SU-DHL-6 (cell line): ENCODE measurements at regions not wholly inside any gene's neighbourhood (a gene's known extent, or its start where the extent isn't known, plus 50 kb on each side); places are given as distances from the start of the nearest gene placed in this dataset.

Experiments used
- H2AFZ ChIP-seq: fragments of 200-600 bp; sonication (generic); 2 replicates; pipeline ENCODE4 v1.6.1; 2014; ENCODE audit warnings: low read depth, mild to moderate bottlenecking, moderate library complexity, mixed read lengths, antibody characterized with exemption, low read length; ENCODE audit not compliant: severe bottlenecking
- H3F3A ChIP-seq: fragments of 200-600 bp; shearing (Covaris generic); 2 replicates; pipeline ENCODE4 v1.6.0; 2016; ENCODE audit warnings: antibody characterized with exemption, mild to moderate bottlenecking; ENCODE audit not compliant: insufficient read depth
- H3K27ac ChIP-seq: fragments of 200-600 bp; sonication (generic); 2 replicates; pipeline ENCODE4 v1.5.1; 2016; ENCODE audit warnings: low read depth, mild to moderate bottlenecking, low read length, moderate library complexity, mixed read lengths
- H3K27me3 ChIP-seq: fragments of 200-600 bp; sonication (generic), shearing (Covaris generic); 2 replicates; pipeline ENCODE4 v1.6.0; 2014; ENCODE audit warnings: mild to moderate bottlenecking, low read length
- H3K36me3 ChIP-seq: fragments of 200-600 bp; sonication (generic); 2 replicates; pipeline ENCODE4 v1.6.1; 2014; ENCODE audit warnings: mild to moderate bottlenecking, low read length, mixed read lengths
- H3K4me2 ChIP-seq: fragments of 300-600, 200-600 bp; shearing (Covaris generic), sonication (generic); 2 replicates; pipeline ENCODE4 v1.6.0; 2014; ENCODE audit warnings: low read length, low read depth, mild to moderate bottlenecking; ENCODE audit not compliant: poor library complexity, severe bottlenecking
- H3K4me3 ChIP-seq: fragments of 200-600 bp; sonication (generic); 2 replicates; pipeline ENCODE4 v1.5.1; 2014; ENCODE audit warnings: antibody characterized with exemption, low read length, mild to moderate bottlenecking, mixed read lengths; ENCODE audit not compliant: insufficient read depth, poor library complexity, severe bottlenecking
- H3K79me2 ChIP-seq: fragments of 200-600 bp; sonication (generic); 2 replicates; pipeline ENCODE4 v1.6.1; 2014; ENCODE audit warnings: mild to moderate bottlenecking, low read length, moderate library complexity; ENCODE audit not compliant: insufficient read depth
- H3K9ac ChIP-seq: fragments of 200-600 bp; sonication (generic); 2 replicates; pipeline ENCODE4 v1.7.0; 2014; ENCODE audit warnings: mild to moderate bottlenecking, low read length
- H3K9me2 ChIP-seq: fragments of 200-600 bp; sonication (generic); replicated peaks from 2 replicates; pipeline ENCODE4 v1.6.1; 2014; ENCODE audit warnings: low read length; ENCODE audit not compliant: insufficient read depth
- H3K9me3 ChIP-seq: fragments of 200-600 bp; sonication (generic); 2 replicates; pipeline ENCODE4 v1.6.1; 2014; ENCODE audit warnings: low read length, mixed read lengths; ENCODE audit not compliant: insufficient read depth
- H4K20me1 ChIP-seq: fragments of 200-600 bp; sonication (generic); 2 replicates; pipeline ENCODE4 v1.6.1; 2014; ENCODE audit warnings: low read depth, mild to moderate bottlenecking, antibody characterized with exemption, low read length, moderate library complexity, mixed read lengths
- EZH2phosphoT487 ChIP-seq: fragments of 200-600 bp; sonication (generic), shearing (Covaris generic); conservative IDR thresholded peaks from 2 replicates; pipeline ENCODE4 v1.6.1; 2018; ENCODE audit warnings: mild to moderate bottlenecking, antibody characterized with exemption, low read length, moderate library complexity, mixed read lengths
- TF ChIP-seq, protein P1 (sequence below): fragments of 200-600 bp; sonication (generic); IDR thresholded peaks from one replicate; pipeline ENCODE4 v1.5.1; 2017; ENCODE audit warnings: antibody characterized with exemption, mild to moderate bottlenecking, low read length, moderate library complexity; ENCODE audit not compliant: insufficient read depth, poor library complexity, severe bottlenecking

DNA sequence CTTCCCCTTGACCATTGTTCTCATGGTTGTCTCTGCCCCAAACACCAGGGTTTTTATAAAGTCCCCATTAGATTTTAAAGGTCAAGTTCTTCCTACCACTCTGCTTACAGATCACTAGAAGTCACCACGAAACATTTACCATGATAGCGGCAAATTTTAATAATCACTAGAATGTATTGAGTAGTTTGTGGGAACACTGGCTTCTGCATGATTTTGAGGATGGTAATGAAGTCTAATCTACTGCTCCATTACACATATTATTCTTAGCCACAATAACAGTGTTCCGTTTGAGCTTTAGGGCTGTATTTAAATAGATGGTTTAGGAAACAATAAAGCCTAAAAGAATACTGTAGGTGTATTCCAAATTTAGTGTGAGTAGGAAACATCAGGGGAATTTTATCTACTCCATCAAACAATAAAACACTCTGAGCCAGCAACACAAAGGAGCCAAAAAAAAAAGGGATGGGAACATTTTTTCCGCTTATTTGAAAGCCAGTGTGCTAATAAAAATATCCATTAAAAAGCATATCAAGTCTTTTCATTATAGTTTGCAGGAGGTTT lies 49.7 kb downstream of the KLF12 start:
- Histone ChIP-seq H3K27me3 (no peaks in the 10 kb centered on the region), H3K9me2 (no peaks in the 10 kb centered on the region), H3K9me3 (no peaks in the 10 kb centered on the region), H4K20me1 (0 out of 2 replicates have a peak, but pooled peaks cover 3% of the 10 kb centered on the region), H3K9ac (no peak overlapping the region), H3F3A (no peaks in the 10 kb centered on the region), H3K27ac (no peak overlapping the region), H3K79me2 (peaks cover 4% of the 10 kb centered on the region), H3K36me3 (no peaks in the 10 kb centered on the region), H2AFZ (no peak overlapping the region), H3K4me2 (no peak overlapping the region), H3K4me3 (no peak overlapping the region)
- TF ChIP-seq, protein P1, sequence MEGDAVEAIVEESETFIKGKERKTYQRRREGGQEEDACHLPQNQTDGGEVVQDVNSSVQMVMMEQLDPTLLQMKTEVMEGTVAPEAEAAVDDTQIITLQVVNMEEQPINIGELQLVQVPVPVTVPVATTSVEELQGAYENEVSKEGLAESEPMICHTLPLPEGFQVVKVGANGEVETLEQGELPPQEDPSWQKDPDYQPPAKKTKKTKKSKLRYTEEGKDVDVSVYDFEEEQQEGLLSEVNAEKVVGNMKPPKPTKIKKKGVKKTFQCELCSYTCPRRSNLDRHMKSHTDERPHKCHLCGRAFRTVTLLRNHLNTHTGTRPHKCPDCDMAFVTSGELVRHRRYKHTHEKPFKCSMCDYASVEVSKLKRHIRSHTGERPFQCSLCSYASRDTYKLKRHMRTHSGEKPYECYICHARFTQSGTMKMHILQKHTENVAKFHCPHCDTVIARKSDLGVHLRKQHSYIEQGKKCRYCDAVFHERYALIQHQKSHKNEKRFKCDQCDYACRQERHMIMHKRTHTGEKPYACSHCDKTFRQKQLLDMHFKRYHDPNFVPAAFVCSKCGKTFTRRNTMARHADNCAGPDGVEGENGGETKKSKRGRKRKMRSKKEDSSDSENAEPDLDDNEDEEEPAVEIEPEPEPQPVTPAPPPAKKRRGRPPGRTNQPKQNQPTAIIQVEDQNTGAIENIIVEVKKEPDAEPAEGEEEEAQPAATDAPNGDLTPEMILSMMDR, result no peak
- TF ChIP-seq EZH2phosphoT487, result no peak

DNA sequence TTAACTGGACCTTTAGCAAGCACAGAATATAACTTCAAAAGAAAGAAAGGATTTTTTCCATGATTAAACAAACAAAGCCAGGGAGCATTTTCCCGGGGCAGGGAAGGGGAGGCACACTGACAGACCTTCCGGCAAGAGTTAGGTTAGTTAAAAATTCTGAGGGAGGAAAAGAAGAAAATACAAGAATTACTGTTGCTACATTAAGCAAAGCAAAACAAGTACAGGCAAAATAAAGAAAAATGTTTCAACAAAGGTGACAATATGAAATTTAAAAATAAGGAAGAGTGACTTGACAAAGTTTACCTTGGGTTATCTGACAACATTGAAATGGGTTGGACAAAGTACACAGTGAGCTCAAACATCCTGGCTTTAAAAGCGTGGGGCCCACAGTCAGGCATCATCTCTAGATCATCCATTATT lies 51.5 kb downstream of the KLF12 start:
- H3K9ac ChIP-seq, result no peak overlapping the region
- peaks cover 4% of the 10 kb centered on the region for H3K79me2 ChIP-seq
- H3K36me3 ChIP-seq, result no peaks in the 10 kb centered on the region
- H2AFZ ChIP-seq, result no peak overlapping the region
- H3K9me2 ChIP-seq, result no peaks in the 10 kb centered on the region
- no peaks in the 10 kb centered on the region for H3F3A ChIP-seq
- no peaks in the 10 kb centered on the region for H3K27me3 ChIP-seq
- H3K4me2 ChIP-seq, result no peak overlapping the region
- TF ChIP-seq, protein P1, result no peak
- TF ChIP-seq EZH2phosphoT487, result no peak
- H3K4me3 ChIP-seq, result no peak overlapping the region
- H4K20me1 ChIP-seq, result 0 out of 2 replicates have a peak, but pooled peaks cover 3% of the 10 kb centered on the region
- no peaks in the 10 kb centered on the region for H3K9me3 ChIP-seq
- no peak overlapping the region for H3K27ac ChIP-seq

DNA sequence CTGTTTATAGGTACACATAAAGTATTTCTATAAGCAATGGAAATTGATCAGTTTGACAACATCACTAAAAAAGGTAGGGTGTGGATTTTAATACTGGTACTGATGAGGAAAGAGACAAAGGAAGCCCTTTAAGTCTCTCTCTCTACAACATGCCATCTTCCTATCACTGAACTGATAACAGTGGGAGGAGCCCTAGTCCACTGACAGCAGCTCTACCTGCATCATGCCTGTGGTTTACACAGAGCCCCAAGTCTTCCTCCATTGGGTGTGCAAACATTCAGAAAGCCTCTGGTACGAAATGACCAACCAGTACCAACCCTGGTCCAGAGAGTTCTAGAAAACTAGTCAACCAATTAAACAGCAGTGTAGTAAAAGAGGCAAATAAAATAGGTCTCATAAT lies 53.4 kb downstream of the KLF12 start:
- no peak overlapping the region for H2AFZ ChIP-seq
- no peaks in the 10 kb centered on the region for H3K27me3 ChIP-seq
- H3K27ac ChIP-seq, result no peak overlapping the region
- peaks cover 4% of the 10 kb centered on the region for H3K79me2 ChIP-seq
- no peaks in the 10 kb centered on the region for H3K9me3 ChIP-seq
- TF ChIP-seq, protein P1, result no peak
- no peak for TF ChIP-seq EZH2phosphoT487
- 0 out of 2 replicates have a peak, but pooled peaks cover 3% of the 10 kb centered on the region for H4K20me1 ChIP-seq
- H3K4me2 ChIP-seq, result no peak overlapping the region
- no peaks in the 10 kb centered on the region for H3F3A ChIP-seq
- H3K4me3 ChIP-seq, result no peak overlapping the region
- no peaks in the 10 kb centered on the region for H3K36me3 ChIP-seq
- no peaks in the 10 kb centered on the region for H3K9me2 ChIP-seq
- H3K9ac ChIP-seq, result no peak overlapping the region
